Retinal pigment epithelial cell (primary cell): ENCODE measurements at regions not wholly inside any gene's neighbourhood (a gene's known extent, or its start where the extent isn't known, plus 50 kb on each side); places are given as distances from the start of the nearest gene placed in this dataset.

Experiments used
- DNase-seq: peaks from one replicate; pipeline ENCODE4 v3.0.0-alpha.2; 2010; ENCODE audit warnings: low read depth
- H3K4me3 ChIP-seq: 2 replicates; pipeline ENCODE4 v1.5.1; 2011; ENCODE audit warnings: mild to moderate bottlenecking, low read length, control low read depth, moderate library complexity
- CTCF ChIP-seq: conservative IDR thresholded peaks from 2 replicates; pipeline ENCODE4 v1.5.1; 2011; ENCODE audit warnings: low read depth, low read length, control low read depth, inconsistent platforms

- TF ChIP-seq CTCF = no peak
- no peak overlapping the region for H3K4me3 ChIP-seq
- DNase-seq = no peak
These were observed 204.2 kb downstream of the SH3BP4 start for GRCh38 chr2:235156055-235156454.

DNA sequence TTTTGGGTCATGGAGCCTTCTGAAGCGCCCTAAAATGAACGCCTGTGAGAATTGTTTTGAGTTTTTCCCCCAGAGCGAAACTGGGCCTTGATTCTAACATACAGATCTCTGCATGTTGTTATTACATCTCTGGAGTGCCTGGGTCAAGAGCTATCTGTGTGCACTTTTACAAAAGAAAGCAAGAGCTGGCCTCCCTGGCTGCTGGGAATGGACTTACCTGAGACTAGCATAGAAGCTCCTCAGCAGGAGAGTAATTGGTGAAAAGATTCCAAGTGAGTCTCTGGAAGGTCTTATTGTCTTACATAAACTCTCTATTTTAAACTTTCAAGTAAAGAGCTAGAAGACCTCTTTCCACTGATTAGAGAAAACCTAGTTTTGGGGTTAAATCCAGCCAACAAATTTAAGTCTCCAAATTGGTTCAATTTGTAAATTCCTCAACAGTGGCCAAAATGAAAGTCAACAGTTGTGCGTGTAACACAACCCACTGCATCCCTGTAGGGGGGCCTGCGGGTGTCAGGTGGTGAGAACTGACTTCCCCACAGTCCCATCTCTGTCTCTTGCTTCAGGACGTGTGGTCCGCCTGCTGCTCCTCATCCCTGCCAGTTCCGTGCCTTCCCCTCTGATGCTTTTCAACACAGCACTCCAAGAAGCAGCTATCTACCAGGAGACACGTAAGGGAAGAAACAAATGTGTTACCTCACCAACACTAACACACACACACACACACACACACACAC is 206.1 kb downstream of the SH3BP4 start:
- TF ChIP-seq CTCF = no peak
- no peak overlapping the region for H3K4me3 ChIP-seq
- DNase-seq = no peak

DNA sequence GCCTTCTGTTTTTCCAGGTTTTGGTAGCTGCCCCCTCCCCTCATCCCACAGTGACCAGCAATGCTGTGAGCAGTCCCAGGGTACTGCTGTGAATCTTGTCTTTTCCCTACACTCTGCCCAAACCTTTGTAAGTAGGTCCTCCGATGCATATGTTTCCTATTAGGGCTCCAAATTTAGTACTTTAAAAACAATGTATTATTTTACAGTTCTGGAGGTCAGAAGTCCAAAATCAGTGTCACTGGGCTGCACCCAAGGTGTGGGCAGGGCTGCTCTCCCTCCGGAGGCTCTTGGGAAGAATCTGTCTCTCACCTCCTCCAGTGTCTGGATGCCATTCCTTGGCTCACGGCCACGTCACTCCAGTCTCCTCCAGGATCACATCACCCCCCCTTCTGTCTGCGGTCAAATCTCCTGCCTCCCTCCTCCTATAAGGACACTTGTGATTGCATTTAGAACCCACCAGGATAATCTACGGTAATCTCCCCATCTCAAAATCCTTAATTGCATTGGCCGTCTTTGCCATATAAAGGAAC is 208.5 kb downstream of the SH3BP4 start:
- DNase-seq = no peak
- no peak overlapping the region for H3K4me3 ChIP-seq
- no peak for TF ChIP-seq CTCF

- TF ChIP-seq CTCF = no peak
- no peak for DNase-seq
- H3K4me3 ChIP-seq = no peak overlapping the region
These were observed 209.7 kb downstream of the SH3BP4 start for GRCh38 chr2:235161565-235161964.

GRCh38 chr2:235162082-235162836 is 210.4 kb downstream of the SH3BP4 start:
- no peak for DNase-seq
- no peak for TF ChIP-seq CTCF
- H3K4me3 ChIP-seq = no peak overlapping the region

DNA sequence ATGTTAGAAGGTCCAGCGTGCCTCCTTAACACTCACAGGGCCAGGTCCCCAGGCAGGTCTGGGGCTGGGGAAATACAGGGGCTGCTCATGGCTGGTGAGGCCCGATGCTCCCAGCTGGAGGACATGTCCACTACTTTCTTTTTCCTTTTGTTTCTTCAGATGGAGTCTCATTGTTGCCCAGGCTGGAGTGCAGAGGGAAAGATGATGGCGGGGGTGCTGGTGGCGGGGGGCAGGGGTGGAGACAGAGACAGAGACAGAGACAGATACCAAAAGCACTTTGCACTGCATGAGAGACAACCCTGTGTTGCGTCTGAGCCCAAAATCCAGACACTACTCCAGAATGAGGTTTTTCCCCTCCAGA is 211.0 kb downstream of the SH3BP4 start:
- H3K4me3 ChIP-seq = no peak overlapping the region
- DNase-seq = no peak
- TF ChIP-seq CTCF = no peak
